Right atrium auricular region (tissue), 2 donors: ENCODE measurements at regions not wholly inside any gene's neighbourhood (a gene's known extent, or its start where the extent isn't known, plus 50 kb on each side); places are given as distances from the start of the nearest gene placed in this dataset.

Experiments
- DNase-seq: peaks from one replicate; pipeline ENCODE4 v3.0.0-alpha.2; 2019; ENCODE audit warnings: low spot score
- H3K27ac ChIP-seq, 2 donors: fragments of 200-600 bp; sonication (generic); 1 replicate in 1 of 2; 2 replicates in 1 of 2; pipeline ENCODE4 v1.5.1; 2016 to 2019
- H3K27me3 ChIP-seq, 2 donors: fragments of 200-600 bp; sonication (generic); one replicate each; pipeline versions ENCODE4 v1.5.1 to v1.6.0; 2017 to 2019
- H3K36me3 ChIP-seq: fragments of 200-600 bp; sonication (generic); one replicate; pipeline ENCODE4 v1.5.1; 2016
- H3K4me1 ChIP-seq, 2 donors: fragments of 200-600 bp; sonication (generic); one replicate each; pipeline versions ENCODE4 v1.5.1 to v1.6.0; 2017 to 2019
- H3K4me3 ChIP-seq, 2 donors: fragments of 200-600 bp; sonication (generic); 1 replicate in 1 of 2; 2 replicates in 1 of 2; pipeline ENCODE4 v1.5.1; 2017 to 2019; ENCODE audit warnings: mild to moderate bottlenecking in 1 of 2, moderate library complexity in 1 of 2
- H3K9me3 ChIP-seq, 2 donors: fragments of 200-600 bp; sonication (generic); one replicate each; pipeline ENCODE4 v1.5.1; 2019
- TF ChIP-seq, protein P1 (sequence below), 2 donors: fragments of 200-600 bp; sonication (generic); IDR thresholded peaks; one replicate each; pipeline ENCODE4 v1.5.1; 2019; ENCODE audit warnings: antibody characterized with exemption in 2 of 2

- Histone ChIP-seq H3K9me3 (no peaks in the 10 kb centered on the region), H3K4me3 (no peak overlapping the region), H3K4me1 (peaks cover 0 to 24% of the 10 kb centered on the region in 2 donors), H3K36me3 (no peaks in the 10 kb centered on the region), H3K27me3 (peaks cover 42 to 46% of the 10 kb centered on the region in 2 donors), H3K27ac (no peak overlapping the region)
- DNase-seq: no peak
- TF ChIP-seq, protein P1, sequence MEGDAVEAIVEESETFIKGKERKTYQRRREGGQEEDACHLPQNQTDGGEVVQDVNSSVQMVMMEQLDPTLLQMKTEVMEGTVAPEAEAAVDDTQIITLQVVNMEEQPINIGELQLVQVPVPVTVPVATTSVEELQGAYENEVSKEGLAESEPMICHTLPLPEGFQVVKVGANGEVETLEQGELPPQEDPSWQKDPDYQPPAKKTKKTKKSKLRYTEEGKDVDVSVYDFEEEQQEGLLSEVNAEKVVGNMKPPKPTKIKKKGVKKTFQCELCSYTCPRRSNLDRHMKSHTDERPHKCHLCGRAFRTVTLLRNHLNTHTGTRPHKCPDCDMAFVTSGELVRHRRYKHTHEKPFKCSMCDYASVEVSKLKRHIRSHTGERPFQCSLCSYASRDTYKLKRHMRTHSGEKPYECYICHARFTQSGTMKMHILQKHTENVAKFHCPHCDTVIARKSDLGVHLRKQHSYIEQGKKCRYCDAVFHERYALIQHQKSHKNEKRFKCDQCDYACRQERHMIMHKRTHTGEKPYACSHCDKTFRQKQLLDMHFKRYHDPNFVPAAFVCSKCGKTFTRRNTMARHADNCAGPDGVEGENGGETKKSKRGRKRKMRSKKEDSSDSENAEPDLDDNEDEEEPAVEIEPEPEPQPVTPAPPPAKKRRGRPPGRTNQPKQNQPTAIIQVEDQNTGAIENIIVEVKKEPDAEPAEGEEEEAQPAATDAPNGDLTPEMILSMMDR (IDR thresholded peaks at IDR 0.05): no peak
Measured at GRCh38 chr5:73230264-73231245, 57.6 kb downstream of the TMEM174 start.

- no peaks in the 10 kb centered on the region for H3K9me3 ChIP-seq
- peaks cover 0 to 23% of the 10 kb centered on the region in 2 donors for H3K4me1 ChIP-seq
- H3K36me3 ChIP-seq: no peaks in the 10 kb centered on the region
- H3K27ac ChIP-seq: no peak overlapping the region
- DNase-seq: no peak
- TF ChIP-seq, protein P1 (IDR thresholded peaks at IDR 0.05): no peak
- H3K4me3 ChIP-seq: no peak overlapping the region
- H3K27me3 ChIP-seq: peaks cover 38 to 42% of the 10 kb centered on the region in 2 donors
Measured at GRCh38 chr5:73229271-73229670, 56.3 kb downstream of the TMEM174 start.

- H3K27me3 ChIP-seq: peaks cover 29 to 32% of the 10 kb centered on the region in 2 donors
Measured at GRCh38 chr5:73228052-73228451, 55.1 kb downstream of the TMEM174 start.

More at GRCh38 chr5:73228052-73228451, 55.1 kb downstream of the TMEM174 start:
- TF ChIP-seq, protein P1 (IDR thresholded peaks at IDR 0.05): no peak
- Histone ChIP-seq H3K9me3 (no peaks in the 10 kb centered on the region), H3K36me3 (no peaks in the 10 kb centered on the region), H3K27ac (no peak overlapping the region), H3K4me3 (no peak overlapping the region), H3K4me1 (peaks cover 0 to 11% of the 10 kb centered on the region in 2 donors)
- no peak for DNase-seq
